ENCODE measurements at regions not wholly inside any gene's neighbourhood (a gene's known extent, or its start where the extent isn't known, plus 50 kb on each side); places are given as distances from the start of the nearest gene placed in this dataset.

GRCh38 chr3:127445581-127446343 is 144.8 kb downstream of the TPRA1 start:
- no peak for TF ChIP-seq CTCF (IDR thresholded peaks at IDR 0.05; ENCODE audit: low read depth, low read length)
- no peak for TF ChIP-seq EZH2phosphoT487 (IDR thresholded peaks at IDR 0.05; ENCODE audit: low read depth)
- H3K79me2 ChIP-seq (ENCODE audit: low read length), result no peaks in the 10 kb centered on the region
- H3K27me3 ChIP-seq (ENCODE audit: low read depth, low read length), result peaks cover 27% of the 10 kb centered on the region
- no peak overlapping the region for H3K9ac ChIP-seq (ENCODE audit: low read length)
- H3K9me3 ChIP-seq (ENCODE audit: insufficient read depth, low read length), result no peaks in the 10 kb centered on the region
- no peak overlapping the region for H2AFZ ChIP-seq (ENCODE audit: low read depth, low read length)
- H3K4me2 ChIP-seq (ENCODE audit: low read length), result no peak overlapping the region
- no peak overlapping the region for H3K4me3 ChIP-seq (ENCODE audit: low read length)
- H4K20me1 ChIP-seq (ENCODE audit: insufficient read depth, low read length), result no peaks in the 10 kb centered on the region
- no peak overlapping the region for H3K27ac ChIP-seq (ENCODE audit: low read length)
- H3K4me1 ChIP-seq (ENCODE audit: low read length), result peaks cover 13% of the 10 kb centered on the region
- no peaks in the 10 kb centered on the region for H3K36me3 ChIP-seq (replicated peaks; ENCODE audit: low read depth, low read length)

- H2AFZ ChIP-seq (ENCODE audit: low read depth, low read length), result no peak overlapping the region
- H3K9me3 ChIP-seq (ENCODE audit: insufficient read depth, low read length), result no peaks in the 10 kb centered on the region
- peaks cover 22% of the 10 kb centered on the region for H3K27me3 ChIP-seq (ENCODE audit: low read depth, low read length)
- H3K9ac ChIP-seq (ENCODE audit: low read length), result no peak overlapping the region
- H3K4me1 ChIP-seq (ENCODE audit: low read length), result peaks cover 3% of the 10 kb centered on the region
- no peak overlapping the region for H3K4me2 ChIP-seq (ENCODE audit: low read length)
- H4K20me1 ChIP-seq (ENCODE audit: insufficient read depth, low read length), result no peaks in the 10 kb centered on the region
- no peak overlapping the region for H3K4me3 ChIP-seq (ENCODE audit: low read length)
- TF ChIP-seq CTCF (IDR thresholded peaks at IDR 0.05; ENCODE audit: low read depth, low read length) (no peak), EZH2phosphoT487 (IDR thresholded peaks at IDR 0.05; ENCODE audit: low read depth) (no peak)
- H3K79me2 ChIP-seq (ENCODE audit: low read length), result no peaks in the 10 kb centered on the region
- H3K36me3 ChIP-seq (replicated peaks; ENCODE audit: low read depth, low read length), result no peaks in the 10 kb centered on the region
- H3K27ac ChIP-seq (ENCODE audit: low read length), result no peak overlapping the region
Measured at GRCh38 chr3:127444761-127445160, 145.8 kb downstream of the TPRA1 start.

GRCh38 chr3:127443581-127444375 is 146.8 kb downstream of the TPRA1 start:
- H3K9ac ChIP-seq (ENCODE audit: low read length), result no peak overlapping the region
- no peaks in the 10 kb centered on the region for H3K4me1 ChIP-seq (ENCODE audit: low read length)
- H3K27ac ChIP-seq (ENCODE audit: low read length), result no peak overlapping the region
- no peaks in the 10 kb centered on the region for H3K9me3 ChIP-seq (ENCODE audit: insufficient read depth, low read length)
- no peaks in the 10 kb centered on the region for H4K20me1 ChIP-seq (ENCODE audit: insufficient read depth, low read length)
- no peaks in the 10 kb centered on the region for H3K79me2 ChIP-seq (ENCODE audit: low read length)
- peaks cover 13% of the 10 kb centered on the region for H3K27me3 ChIP-seq (ENCODE audit: low read depth, low read length)
- H3K36me3 ChIP-seq (replicated peaks; ENCODE audit: low read depth, low read length), result no peaks in the 10 kb centered on the region
- H3K4me2 ChIP-seq (ENCODE audit: low read length), result no peak overlapping the region
- TF ChIP-seq CTCF (IDR thresholded peaks at IDR 0.05; ENCODE audit: low read depth, low read length) (no peak), EZH2phosphoT487 (IDR thresholded peaks at IDR 0.05; ENCODE audit: low read depth) (no peak)
- no peak overlapping the region for H2AFZ ChIP-seq (ENCODE audit: low read depth, low read length)
- H3K4me3 ChIP-seq (ENCODE audit: low read length), result no peak overlapping the region

- Histone ChIP-seq H3K9ac (ENCODE audit: low read length) (no peak overlapping the region), H3K27ac (ENCODE audit: low read length) (no peak overlapping the region), H3K36me3 (replicated peaks; ENCODE audit: low read depth, low read length) (no peaks in the 10 kb centered on the region), H2AFZ (ENCODE audit: low read depth, low read length) (no peak overlapping the region), H3K27me3 (ENCODE audit: low read depth, low read length) (0 out of 2 replicates have a peak, but pooled peaks cover 4% of the 10 kb centered on the region), H3K4me2 (ENCODE audit: low read length) (no peak overlapping the region), H4K20me1 (ENCODE audit: insufficient read depth, low read length) (no peaks in the 10 kb centered on the region), H3K79me2 (ENCODE audit: low read length) (no peaks in the 10 kb centered on the region), H3K4me3 (ENCODE audit: low read length) (no peak overlapping the region), H3K4me1 (ENCODE audit: low read length) (no peaks in the 10 kb centered on the region), H3K9me3 (ENCODE audit: insufficient read depth, low read length) (no peaks in the 10 kb centered on the region)
- TF ChIP-seq CTCF (IDR thresholded peaks at IDR 0.05; ENCODE audit: low read depth, low read length), result no peak
- TF ChIP-seq EZH2phosphoT487 (IDR thresholded peaks at IDR 0.05; ENCODE audit: low read depth), result no peak
Measured at GRCh38 chr3:127442506-127442905, 148.0 kb downstream of the TPRA1 start.
